Smooth muscle cell (in vitro differentiated cells): ENCODE measurements at regions not wholly inside any gene's neighbourhood (a gene's known extent, or its start where the extent isn't known, plus 50 kb on each side); places are given as distances from the start of the nearest gene placed in this dataset.

ENCODE experiments used
- DNase-seq: peaks from one replicate; lab custom pipeline; 2025; ENCODE audit not compliant: unreplicated experiment; lab: John Stamatoyannopoulos, UW
- H2AFZ ChIP-seq: fragments of 200-600 bp; sonication (generic); 2 replicates; pipeline ENCODE4 v1.6.0; 2016; ENCODE audit warnings: antibody characterized with exemption, low read depth, mild to moderate bottlenecking
- H3F3A ChIP-seq: fragments of 200-600 bp; sonication (generic); 2 replicates; pipeline ENCODE4 v1.6.0; 2017; ENCODE audit warnings: antibody characterized with exemption, low read depth
- H3K27ac ChIP-seq: fragments of 200-600 bp; sonication (generic); 2 replicates; pipeline ENCODE4 v1.5.1; 2016; ENCODE audit warnings: low read depth, mild to moderate bottlenecking
- H3K27me3 ChIP-seq: fragments of 200-600 bp; sonication (generic); 2 replicates; pipeline ENCODE4 v1.6.1; 2016; ENCODE audit warnings: low read depth, mild to moderate bottlenecking
- H3K36me3 ChIP-seq: fragments of 200-600 bp; sonication (generic); 2 replicates; pipeline ENCODE4 v1.5.1; 2016; ENCODE audit warnings: low read depth
- H3K4me1 ChIP-seq: fragments of 200-600 bp; sonication (generic); 2 replicates; pipeline ENCODE4 v1.5.1; 2016; ENCODE audit warnings: low read depth
- H3K4me2 ChIP-seq: fragments of 200-600 bp; sonication (generic); 2 replicates; pipeline ENCODE4 v1.6.0; 2016; ENCODE audit warnings: mild to moderate bottlenecking
- H3K4me3 ChIP-seq: fragments of 200-600 bp; sonication (generic); 2 replicates; pipeline ENCODE4 v1.5.1; 2016; ENCODE audit warnings: mild to moderate bottlenecking
- H3K79me2 ChIP-seq: fragments of 200-600 bp; sonication (generic); 2 replicates; pipeline ENCODE4 v1.6.0; 2016; ENCODE audit warnings: low read depth, mild to moderate bottlenecking
- H3K9ac ChIP-seq: fragments of 200-600 bp; sonication (generic); 2 replicates; pipeline ENCODE4 v1.6.0; 2016; ENCODE audit warnings: low read depth
- H3K9me3 ChIP-seq: fragments of 200-600 bp; sonication (generic); replicated peaks from 2 replicates; pipeline ENCODE4 v1.5.1; 2016; ENCODE audit warnings: low read depth
- H4K20me1 ChIP-seq: fragments of 200-600 bp; sonication (generic); 2 replicates; pipeline ENCODE4 v1.6.0; 2016; ENCODE audit warnings: low read depth
- CTCF ChIP-seq: fragments of 200-600 bp; sonication (generic); IDR thresholded peaks from 2 replicates; pipeline ENCODE4 v1.5.1; 2017; ENCODE audit warnings: borderline replicate concordance, mild to moderate bottlenecking, antibody characterized with exemption; ENCODE audit not compliant: insufficient read depth, poor library complexity, severe bottlenecking
- WGBS: methylation state at CpG from one replicate; pipeline ENCODE4 v1.1.7; 2016; ENCODE audit warnings: low lambda C conversion rate; 5-methylcytosine and 5-hydroxymethylcytosine counted together

DNA sequence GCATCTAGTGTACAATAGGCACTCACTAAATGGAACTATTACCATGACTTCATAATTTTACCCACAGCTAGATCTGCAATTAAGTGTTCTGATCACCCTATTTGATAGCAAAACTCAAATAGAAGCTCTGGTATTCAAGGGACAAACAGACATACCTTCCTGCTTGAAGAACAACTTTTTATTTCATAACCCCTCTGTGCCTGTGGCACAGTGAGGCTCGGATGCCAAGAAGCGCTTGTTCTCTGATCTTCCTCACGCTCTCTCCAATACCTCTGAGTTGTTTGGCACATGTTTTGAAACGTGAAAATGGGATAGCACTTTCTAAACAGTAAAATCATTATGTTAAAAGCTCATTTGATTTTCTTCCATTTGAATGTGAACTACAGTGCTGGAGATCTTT is 232.0 kb downstream of the KLF5 start:
- Histone ChIP-seq H2AFZ (no peak overlapping the region), H3K79me2 (no peaks in the 10 kb centered on the region), H3K4me1 (no peaks in the 10 kb centered on the region), H3F3A (no peaks in the 10 kb centered on the region), H4K20me1 (no peaks in the 10 kb centered on the region), H3K4me2 (no peak overlapping the region), H3K27me3 (no peaks in the 10 kb centered on the region), H3K27ac (no peak overlapping the region), H3K36me3 (no peaks in the 10 kb centered on the region), H3K9me3 (no peaks in the 10 kb centered on the region), H3K9ac (no peak overlapping the region), H3K4me3 (no peak overlapping the region)
- 86% methylated on average over 4 of the region's 4 CpGs for WGBS
- DNase-seq = no peak
- TF ChIP-seq CTCF = no peak

DNA sequence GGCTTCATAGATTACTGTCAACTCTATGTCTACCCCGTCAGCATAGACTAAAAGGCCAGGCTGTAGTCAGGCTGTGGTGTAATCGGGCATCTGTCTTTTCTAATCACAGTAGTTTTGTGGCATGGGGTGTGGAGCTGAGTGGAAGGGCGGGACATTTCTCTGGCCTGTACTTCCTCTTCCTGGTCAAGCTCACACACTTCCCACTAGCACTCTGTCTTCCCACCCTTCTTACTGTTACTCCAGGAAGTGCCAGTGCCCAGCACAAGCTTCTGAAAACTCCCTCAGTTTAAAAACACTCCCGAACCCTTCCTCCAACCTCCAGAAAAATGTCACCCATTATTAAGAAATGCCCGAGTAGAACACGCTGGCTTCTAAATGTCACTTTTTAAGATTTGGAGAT is 229.8 kb downstream of the KLF5 start:
- no peak overlapping the region for H3K27ac ChIP-seq
- no peak for TF ChIP-seq CTCF
- no peaks in the 10 kb centered on the region for H4K20me1 ChIP-seq
- H3K9ac ChIP-seq = no peak overlapping the region
- 91% methylated on average over 6 of the region's 6 CpGs for WGBS
- H3K9me3 ChIP-seq = no peaks in the 10 kb centered on the region
- no peak overlapping the region for H3K4me2 ChIP-seq
- H3K27me3 ChIP-seq = no peaks in the 10 kb centered on the region
- H3K79me2 ChIP-seq = no peaks in the 10 kb centered on the region
- no peak for DNase-seq
- no peak overlapping the region for H2AFZ ChIP-seq
- no peaks in the 10 kb centered on the region for H3K4me1 ChIP-seq
- H3K36me3 ChIP-seq = no peaks in the 10 kb centered on the region
- no peak overlapping the region for H3K4me3 ChIP-seq
- no peaks in the 10 kb centered on the region for H3F3A ChIP-seq

DNA sequence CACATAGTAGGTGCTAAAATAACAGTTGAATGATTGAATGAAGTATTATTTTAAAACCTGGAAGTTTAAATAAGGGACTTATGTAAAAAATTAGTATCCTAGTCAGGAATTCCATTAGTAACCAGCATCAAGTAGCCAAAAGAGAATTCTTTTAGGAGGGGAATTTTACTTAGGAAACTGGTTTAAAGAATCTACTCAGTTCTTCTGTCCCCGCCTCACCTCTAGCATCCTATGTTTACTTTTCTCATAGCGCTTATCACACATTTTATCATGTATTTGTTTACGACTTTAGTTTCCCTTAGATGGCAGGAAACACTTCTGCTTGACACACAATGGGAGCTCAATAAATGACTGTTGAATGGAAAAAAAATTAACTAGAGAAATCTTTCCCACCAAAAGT is 229.0 kb downstream of the KLF5 start:
- Histone ChIP-seq H3K4me3 (no peak overlapping the region), H3K9me3 (no peaks in the 10 kb centered on the region), H3K4me1 (no peaks in the 10 kb centered on the region), H3K27ac (no peak overlapping the region), H3K36me3 (no peaks in the 10 kb centered on the region), H2AFZ (no peak overlapping the region), H3F3A (no peaks in the 10 kb centered on the region), H3K79me2 (no peaks in the 10 kb centered on the region), H3K9ac (no peak overlapping the region), H4K20me1 (no peaks in the 10 kb centered on the region), H3K27me3 (no peaks in the 10 kb centered on the region), H3K4me2 (no peak overlapping the region)
- WGBS = 85% methylated on average over 3 of the region's 3 CpGs
- no peak for TF ChIP-seq CTCF
- no peak for DNase-seq

DNA sequence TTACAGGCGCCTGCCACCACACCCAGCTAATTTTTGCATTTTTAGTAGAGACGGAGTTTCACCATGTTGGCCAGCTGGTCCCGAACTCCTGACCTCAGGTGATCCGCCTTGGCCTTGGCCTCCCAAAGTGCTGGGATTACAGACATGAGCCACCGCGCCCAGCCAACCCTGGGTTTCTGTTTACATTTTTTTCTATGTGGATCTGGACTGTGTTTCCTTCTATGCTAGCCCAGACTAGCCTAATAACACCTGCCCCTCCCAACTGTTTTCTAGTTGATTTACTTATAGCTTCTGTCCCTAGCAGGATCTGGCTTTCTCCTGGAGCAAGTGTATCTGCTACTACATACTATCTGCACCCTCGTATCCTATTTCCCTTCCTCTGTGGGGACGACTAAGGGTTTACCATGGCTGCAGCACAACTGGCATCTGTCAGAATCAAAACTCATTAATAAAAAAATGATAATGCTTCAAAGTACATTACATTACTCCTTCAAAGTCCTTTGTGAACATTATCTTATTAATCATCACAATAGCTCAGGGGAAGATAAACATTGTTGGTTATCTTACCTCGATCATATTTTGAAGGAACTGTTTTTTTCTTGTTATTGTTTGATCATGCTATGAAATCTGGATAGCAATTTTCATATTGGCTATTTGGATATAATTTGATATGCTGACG is 228.3 kb downstream of the KLF5 start:
- H3K4me2 ChIP-seq = no peak overlapping the region
- H2AFZ ChIP-seq = no peak overlapping the region

More for the DNA sequence above, 228.3 kb downstream of the KLF5 start:
- 79% methylated on average over 10 of the region's 10 CpGs for WGBS
- no peaks in the 10 kb centered on the region for H3K27me3 ChIP-seq
- TF ChIP-seq CTCF = no peak
- no peak for DNase-seq
- no peaks in the 10 kb centered on the region for H3K79me2 ChIP-seq
- H3K27ac ChIP-seq = no peak overlapping the region
- H4K20me1 ChIP-seq = no peaks in the 10 kb centered on the region
- no peak overlapping the region for H3K9ac ChIP-seq
- no peaks in the 10 kb centered on the region for H3K36me3 ChIP-seq
- no peak overlapping the region for H3K4me3 ChIP-seq
- no peaks in the 10 kb centered on the region for H3K9me3 ChIP-seq
- H3F3A ChIP-seq = no peaks in the 10 kb centered on the region
- no peaks in the 10 kb centered on the region for H3K4me1 ChIP-seq
